Parathyroid adenoma (tissue), 2 donors: ENCODE measurements at regions not wholly inside any gene's neighbourhood (a gene's known extent, or its start where the extent isn't known, plus 50 kb on each side); places are given as distances from the start of the nearest gene placed in this dataset.

Source experiments
- H2AFZ ChIP-seq: fragments of 300-600 bp; sonication (generic); one replicate; pipeline ENCODE4 v1.7.0; 2017; ENCODE audit warnings: antibody characterized with exemption, mild to moderate bottlenecking
- H3K27ac ChIP-seq: fragments of 300-600 bp; sonication (generic); one replicate; pipeline ENCODE4 v1.7.0; 2017
- H3K27me3 ChIP-seq: fragments of 300-600 bp; sonication (generic); one replicate; pipeline ENCODE4 v1.7.0; 2017; ENCODE audit warnings: low read length; ENCODE audit not compliant: control insufficient read depth, insufficient read depth
- H3K36me3 ChIP-seq: fragments of 300-600 bp; sonication (generic); one replicate; pipeline ENCODE4 v1.7.0; 2017; ENCODE audit warnings: low read length; ENCODE audit not compliant: control insufficient read depth, insufficient read depth
- H3K4me1 ChIP-seq: fragments of 300-600 bp; sonication (generic); one replicate; pipeline ENCODE4 v1.7.0; 2017; ENCODE audit warnings: control low read depth
- H3K4me2 ChIP-seq: fragments of 300-600 bp; sonication (generic); one replicate; pipeline ENCODE4 v1.7.0; 2017; ENCODE audit warnings: low read length
- H3K4me3 ChIP-seq: fragments of 300-600 bp; sonication (generic); one replicate; pipeline ENCODE4 v1.7.0; 2017; ENCODE audit warnings: low read depth, low read length
- H3K79me2 ChIP-seq: fragments of 300-600 bp; sonication (generic); one replicate; pipeline ENCODE4 v1.7.0; 2017; ENCODE audit warnings: control low read depth
- H3K9ac ChIP-seq: fragments of 300-600 bp; sonication (generic); one replicate; pipeline ENCODE4 v1.7.0; 2017; ENCODE audit warnings: mild to moderate bottlenecking
- H3K9me3 ChIP-seq: fragments of 300-600 bp; sonication (generic); one replicate; pipeline ENCODE4 v1.7.0; 2017; ENCODE audit warnings: low read length; ENCODE audit not compliant: control insufficient read depth
- TF ChIP-seq, protein P1 (sequence below): fragments of 300-600 bp; sonication (generic); IDR thresholded peaks from one replicate; pipeline ENCODE4 v1.7.0; 2017; ENCODE audit warnings: antibody characterized with exemption, mild to moderate bottlenecking
- donor health status: primary hyperparathyroidism.

DNA sequence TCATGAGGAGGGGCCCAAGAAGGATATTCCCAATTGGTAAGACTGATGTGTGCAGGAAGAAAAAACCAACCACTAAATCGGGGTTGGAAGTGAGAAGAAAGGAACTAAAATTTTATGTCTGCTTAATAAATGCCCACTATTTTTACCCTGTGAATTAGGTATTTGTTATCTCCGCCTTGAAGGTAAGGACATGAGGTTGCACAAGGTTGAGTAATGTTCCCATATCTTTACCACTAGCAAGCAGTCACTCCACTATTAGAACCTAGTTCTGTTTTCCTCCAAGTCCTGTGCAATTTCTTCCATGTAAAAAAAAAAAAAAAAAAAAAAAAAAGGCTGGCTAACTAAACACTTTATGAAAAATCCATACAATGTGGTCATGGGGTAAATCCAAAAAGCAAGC, 318.5 kb upstream of the SLCO3A1 start:
- Histone ChIP-seq H3K27me3 (no peaks in the 10 kb centered on the region), H2AFZ (no peak overlapping the region), H3K4me1 (no peaks in the 10 kb centered on the region), H3K79me2 (no peaks in the 10 kb centered on the region), H3K4me3 (no peak overlapping the region), H3K9ac (no peak overlapping the region), H3K9me3 (no peaks in the 10 kb centered on the region), H3K36me3 (no peaks in the 10 kb centered on the region), H3K4me2 (no peak overlapping the region), H3K27ac (no peak overlapping the region)
- TF ChIP-seq, protein P1, sequence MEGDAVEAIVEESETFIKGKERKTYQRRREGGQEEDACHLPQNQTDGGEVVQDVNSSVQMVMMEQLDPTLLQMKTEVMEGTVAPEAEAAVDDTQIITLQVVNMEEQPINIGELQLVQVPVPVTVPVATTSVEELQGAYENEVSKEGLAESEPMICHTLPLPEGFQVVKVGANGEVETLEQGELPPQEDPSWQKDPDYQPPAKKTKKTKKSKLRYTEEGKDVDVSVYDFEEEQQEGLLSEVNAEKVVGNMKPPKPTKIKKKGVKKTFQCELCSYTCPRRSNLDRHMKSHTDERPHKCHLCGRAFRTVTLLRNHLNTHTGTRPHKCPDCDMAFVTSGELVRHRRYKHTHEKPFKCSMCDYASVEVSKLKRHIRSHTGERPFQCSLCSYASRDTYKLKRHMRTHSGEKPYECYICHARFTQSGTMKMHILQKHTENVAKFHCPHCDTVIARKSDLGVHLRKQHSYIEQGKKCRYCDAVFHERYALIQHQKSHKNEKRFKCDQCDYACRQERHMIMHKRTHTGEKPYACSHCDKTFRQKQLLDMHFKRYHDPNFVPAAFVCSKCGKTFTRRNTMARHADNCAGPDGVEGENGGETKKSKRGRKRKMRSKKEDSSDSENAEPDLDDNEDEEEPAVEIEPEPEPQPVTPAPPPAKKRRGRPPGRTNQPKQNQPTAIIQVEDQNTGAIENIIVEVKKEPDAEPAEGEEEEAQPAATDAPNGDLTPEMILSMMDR = no peak

DNA sequence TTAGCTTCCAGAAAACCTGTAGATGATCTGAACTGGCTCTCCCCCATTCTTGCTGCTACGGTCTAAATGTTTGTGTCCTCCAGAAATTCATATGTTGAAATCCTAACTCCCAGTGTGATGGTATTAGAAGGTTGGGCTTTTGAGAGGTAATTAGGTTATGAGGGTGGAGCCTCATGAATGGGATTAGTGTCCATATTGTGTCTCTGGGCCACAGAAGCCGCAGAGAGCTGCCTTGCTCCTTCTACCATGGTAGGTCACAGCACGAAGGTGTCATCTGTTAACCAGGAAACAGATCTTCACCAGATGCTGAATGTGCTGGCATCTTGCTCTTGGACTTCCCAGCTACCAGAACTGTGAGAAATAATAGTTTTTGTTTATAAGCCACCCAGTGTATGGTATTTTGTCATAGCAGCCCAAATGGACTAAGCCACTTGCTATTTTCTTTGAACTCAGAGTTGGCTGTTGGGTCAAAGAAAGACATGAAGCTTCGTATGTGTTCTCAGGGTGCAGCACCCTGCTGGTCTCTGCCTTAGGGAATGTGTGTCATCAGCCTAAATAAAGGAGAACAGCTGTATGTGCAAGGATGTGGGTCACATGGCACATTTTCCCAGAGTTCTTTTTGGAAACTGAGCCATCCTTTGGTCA, 317.5 kb upstream of the SLCO3A1 start:
- Histone ChIP-seq H3K9me3 (no peaks in the 10 kb centered on the region), H2AFZ (no peak overlapping the region), H3K4me2 (no peak overlapping the region), H3K36me3 (no peaks in the 10 kb centered on the region), H3K4me3 (no peak overlapping the region), H3K79me2 (no peaks in the 10 kb centered on the region), H3K4me1 (no peaks in the 10 kb centered on the region), H3K27ac (no peak overlapping the region), H3K27me3 (no peaks in the 10 kb centered on the region), H3K9ac (no peak overlapping the region)
- TF ChIP-seq, protein P1 = no peak

DNA sequence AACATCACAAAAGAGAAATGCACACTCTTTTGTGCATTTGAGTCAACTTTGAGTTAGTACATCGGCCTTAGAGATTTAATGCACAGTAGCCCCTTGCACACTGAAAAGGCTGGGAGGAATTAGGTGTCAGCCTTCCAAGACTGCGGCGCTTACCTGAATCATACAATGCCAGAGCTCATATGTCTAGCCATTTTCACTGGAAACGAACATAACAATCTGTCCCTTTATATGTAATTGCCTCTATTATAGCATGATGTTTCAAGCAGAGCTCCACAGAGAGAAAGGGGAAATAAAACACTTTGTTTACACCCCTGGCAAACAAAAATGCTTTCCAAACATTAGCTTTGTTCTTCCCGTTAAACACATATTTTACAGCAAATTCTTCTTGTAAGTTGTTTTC, 315.7 kb upstream of the SLCO3A1 start:
- no peak overlapping the region for H2AFZ ChIP-seq
- no peak overlapping the region for H3K4me3 ChIP-seq

DNA sequence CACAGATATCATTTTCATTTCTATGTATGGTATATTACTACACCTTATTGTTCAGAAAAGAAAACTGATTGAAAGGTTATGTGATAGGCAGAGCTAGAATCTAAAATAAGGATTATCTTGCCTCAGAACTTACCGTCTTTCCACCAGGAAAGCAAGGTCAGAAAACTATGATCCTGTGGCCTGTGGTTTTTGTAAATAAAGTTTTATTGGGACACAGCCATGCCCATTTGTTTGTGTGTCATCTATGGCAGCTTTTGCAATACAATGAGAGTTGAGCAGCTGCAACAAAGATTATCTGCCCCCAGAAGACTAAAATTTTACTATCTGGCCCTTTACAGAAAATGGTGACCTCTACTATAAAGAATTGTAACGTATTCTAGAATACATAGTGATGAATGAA, 314.7 kb upstream of the SLCO3A1 start:
- Histone ChIP-seq H3K36me3 (no peaks in the 10 kb centered on the region), H3K4me3 (no peak overlapping the region), H3K4me2 (no peak overlapping the region), H3K27ac (no peak overlapping the region), H3K4me1 (no peaks in the 10 kb centered on the region), H2AFZ (no peak overlapping the region), H3K79me2 (no peaks in the 10 kb centered on the region), H3K9me3 (no peaks in the 10 kb centered on the region), H3K9ac (no peak overlapping the region), H3K27me3 (no peaks in the 10 kb centered on the region)
- TF ChIP-seq, protein P1 = no peak

More for the DNA sequence above, 315.7 kb upstream of the SLCO3A1 start:
- Histone ChIP-seq H3K27me3 (no peaks in the 10 kb centered on the region), H3K4me2 (no peak overlapping the region), H3K36me3 (no peaks in the 10 kb centered on the region), H3K4me1 (no peaks in the 10 kb centered on the region), H3K9ac (no peak overlapping the region), H3K9me3 (no peaks in the 10 kb centered on the region), H3K79me2 (no peaks in the 10 kb centered on the region), H3K27ac (no peak overlapping the region)
- TF ChIP-seq, protein P1 = no peak

DNA sequence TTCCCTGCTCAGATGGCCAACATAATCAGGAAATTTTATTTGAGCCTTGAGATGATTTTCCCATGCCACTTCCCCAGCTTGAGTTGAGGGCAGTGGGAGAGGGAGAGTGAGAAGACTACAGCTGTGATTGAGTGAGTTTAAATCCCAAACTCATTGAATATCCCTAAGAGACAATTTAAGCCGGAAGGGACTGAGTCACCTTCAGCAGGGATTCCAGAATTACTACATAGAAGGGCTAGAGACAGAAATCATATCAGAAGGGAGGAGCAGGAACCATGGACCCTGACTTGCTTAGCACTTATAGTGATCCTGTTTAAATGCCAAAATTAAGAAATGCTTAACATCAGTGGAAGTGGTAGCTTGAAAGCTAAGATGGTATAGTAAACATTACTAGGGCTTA, 312.2 kb upstream of the SLCO3A1 start:
- Histone ChIP-seq H3K27ac (no peak overlapping the region), H3K27me3 (no peaks in the 10 kb centered on the region), H3K79me2 (no peaks in the 10 kb centered on the region), H2AFZ (no peak overlapping the region), H3K4me2 (no peak overlapping the region), H3K36me3 (no peaks in the 10 kb centered on the region), H3K9me3 (no peaks in the 10 kb centered on the region), H3K9ac (no peak overlapping the region), H3K4me3 (no peak overlapping the region), H3K4me1 (no peaks in the 10 kb centered on the region)
- TF ChIP-seq, protein P1 = no peak
